HCT116 (cell line): ENCODE measurements at regions not wholly inside any gene's neighbourhood (a gene's known extent, or its start where the extent isn't known, plus 50 kb on each side); places are given as distances from the start of the nearest gene placed in this dataset.

Experiments used
- ATAC-seq: fragments of 200-7000 bp; cut with Tn5 transposase; 2 replicates; pipeline ENCODE4 v1.9.1; 2020; ENCODE audit warnings: mild to moderate bottlenecking, moderate library complexity
- BruUV-seq: library from RNA; stranded (reverse); fragments of 400-500 nt; replicated peaks from 2 replicates; lab custom pipeline; 2021; lab: Mats Ljungman, UMichigan
- CTCF ChIA-PET: fragments of 300-600 bp; sonication (Branson Sonifier 250); formaldehyde crosslinking; loops from one replicate; lab custom pipeline; 2021; ENCODE audit warnings: antibody characterized with exemption; lab: Charles Lee
- POLR2A ChIA-PET: fragments of 300-600, 350-600 bp; sonication (Branson Sonifier 250); formaldehyde crosslinking; loops from one replicate; lab custom pipeline; 2021; ENCODE audit warnings: antibody characterized with exemption; lab: Charles Lee
- RAD21 ChIA-PET, 2 experiments: fragments of 300-600 bp; sonication (Branson Sonifier 250); formaldehyde crosslinking; loops; one replicate each; lab custom pipeline; 2023; ENCODE audit warnings: low total read pairs in 2 of 2; ENCODE audit not compliant: uncharacterized antibody in 2 of 2, unreplicated experiment in 2 of 2, low non-redundant PET in 1 of 2; lab: Charles Lee
- DNase-seq: peaks from one replicate; pipeline ENCODE4 v3.0.0-alpha.2; 2010; ENCODE audit warnings: low read depth, low spot score
- H2AFZ ChIP-seq: fragments of 200-600 bp; shearing (Covaris generic), sonication (generic); 2 replicates; pipeline ENCODE4 v1.6.1; 2017; ENCODE audit warnings: low read depth, mixed run types, mixed read lengths, antibody characterized with exemption, low read length; ENCODE audit not compliant: poor library complexity, severe bottlenecking
- H3K27ac ChIP-seq: 2 replicates; pipeline ENCODE4 v1.5.1; 2012; ENCODE audit warnings: low read depth, low read length
- H3K27me3 ChIP-seq: fragments of 200-600 bp; sonication (generic); 2 replicates; pipeline ENCODE4 v1.6.1; 2016; ENCODE audit warnings: mixed run types, low read length, mixed read lengths; ENCODE audit not compliant: insufficient read depth
- H3K36me3 ChIP-seq, 2 experiments: fragments of 200-500 bp in 1 of 2; fragments of 200-600 bp in 1 of 2; sonication (Bioruptor generic) in 1 of 2; sonication (generic) in 1 of 2; 2 replicates each; pipeline versions ENCODE4 v1.5.1 to v1.6.1; 2014 to 2016; ENCODE audit warnings: low read length in 2 of 2, inconsistent platforms in 1 of 2, mixed read lengths in 1 of 2, mixed run types in 1 of 2; ENCODE audit not compliant: insufficient read depth in 2 of 2, control insufficient read depth in 1 of 2
- H3K4me1 ChIP-seq, 2 experiments: fragments of 200-600 bp in 1 of 2; sonication (generic) in 1 of 2; 2 replicates each; pipeline versions ENCODE4 v1.5.1 to v1.6.1; 2012 to 2017; ENCODE audit warnings: low read length in 2 of 2, inconsistent platforms in 1 of 2, mild to moderate bottlenecking in 1 of 2, mixed read lengths in 1 of 2, mixed run types in 1 of 2, moderate library complexity in 1 of 2; ENCODE audit not compliant: insufficient read depth in 2 of 2, control insufficient read depth in 1 of 2
- H3K4me2 ChIP-seq: fragments of 200-600 bp; sonication (generic); 2 replicates; pipeline ENCODE4 v1.6.1; 2017; ENCODE audit warnings: mixed run types, low read length, mixed read lengths
- H3K4me3 ChIP-seq, 2 experiments: fragments of 200-600 bp in 1 of 2; sonication (generic) in 1 of 2; replicated peaks in 1 of 2; 2 replicates each; pipeline ENCODE4 v1.5.1; 2011 to 2016; ENCODE audit warnings: low read length in 2 of 2, control low read depth in 1 of 2, low read depth in 1 of 2, mild to moderate bottlenecking in 1 of 2, mixed read lengths in 1 of 2, mixed run types in 1 of 2
- H3K79me2 ChIP-seq: fragments of 200-600 bp; sonication (generic); 2 replicates; pipeline ENCODE4 v1.6.1; 2017; ENCODE audit warnings: mild to moderate bottlenecking, mixed run types, low read length, moderate library complexity, mixed read lengths; ENCODE audit not compliant: insufficient read depth
- H3K9ac ChIP-seq: fragments of 200-600 bp; sonication (generic); 2 replicates; pipeline ENCODE4 v1.6.1; 2016; ENCODE audit warnings: low read length, mixed read lengths
- H3K9me2 ChIP-seq: fragments of 200-600 bp; sonication (generic), shearing (Covaris generic); 2 replicates; pipeline ENCODE4 v1.6.1; 2017; ENCODE audit warnings: mixed run types, mild to moderate bottlenecking, moderate library complexity; ENCODE audit not compliant: insufficient read depth
- H3K9me3 ChIP-seq, 2 experiments: fragments of 200-500 bp in 1 of 2; fragments of 200-600 bp in 1 of 2; sonication (Bioruptor generic) in 1 of 2; sonication (generic) in 1 of 2; 2 replicates each; pipeline ENCODE4 v1.6.1; 2014 to 2017; ENCODE audit warnings: low read length in 2 of 2, mixed read lengths in 2 of 2, inconsistent platforms in 1 of 2, low read depth in 1 of 2, mild to moderate bottlenecking in 1 of 2, mixed run types in 1 of 2, moderate library complexity in 1 of 2; ENCODE audit not compliant: control insufficient read depth in 1 of 2, insufficient read depth in 1 of 2
- H4K20me1 ChIP-seq: fragments of 200-600 bp; sonication (generic), shearing (Covaris generic); 2 replicates; pipeline ENCODE4 v1.6.1; 2017; ENCODE audit warnings: mixed run types, mild to moderate bottlenecking, moderate library complexity; ENCODE audit not compliant: insufficient read depth
- CBX3 ChIP-seq: IDR thresholded peaks from 2 replicates; pipeline ENCODE4 v1.6.1; 2012; ENCODE audit warnings: low read depth
- CEBPB ChIP-seq: IDR thresholded peaks from 2 replicates; pipeline ENCODE4 v1.6.1; 2012; ENCODE audit warnings: low read depth
- CTCF ChIP-seq, 3 experiments: fragments of 200-600 bp in 1 of 3; sonication (generic) in 1 of 3; IDR thresholded peaks in 2 of 3; conservative IDR thresholded peaks in 1 of 3; 2 replicates each; pipeline ENCODE4 v1.5.1; 2012 to 2017; ENCODE audit warnings: low read depth in 2 of 3, low read length in 2 of 3, antibody characterized with exemption in 1 of 3, borderline replicate concordance in 1 of 3, control low read depth in 1 of 3, mild to moderate bottlenecking in 1 of 3, mixed read lengths in 1 of 3, mixed run types in 1 of 3, moderate library complexity in 1 of 3; ENCODE audit not compliant: insufficient read depth in 1 of 3
- EZH2 ChIP-seq: fragments of 200-600 bp; sonication (generic); IDR thresholded peaks from 2 replicates; pipeline ENCODE4 v1.6.1; 2017; ENCODE audit warnings: antibody characterized with exemption, mixed run types
- JUND ChIP-seq: IDR thresholded peaks from 2 replicates; pipeline ENCODE4 v1.6.1; 2012
- MAX ChIP-seq: IDR thresholded peaks from 2 replicates; pipeline ENCODE4 v1.6.1; 2012
- POLR2AphosphoS5 ChIP-seq: IDR thresholded peaks from 2 replicates; pipeline ENCODE4 v1.6.1; 2011; ENCODE audit warnings: mild to moderate bottlenecking, low read depth, low read length, moderate library complexity
- RAD21 ChIP-seq: IDR thresholded peaks from 2 replicates; pipeline ENCODE4 v1.6.1; 2012; ENCODE audit warnings: low read depth, mild to moderate bottlenecking
- REST ChIP-seq: IDR thresholded peaks from 2 replicates; pipeline ENCODE4 v1.6.1; 2012; ENCODE audit warnings: low read depth
- SP1 ChIP-seq: IDR thresholded peaks from 2 replicates; pipeline ENCODE4 v1.6.1; 2012; ENCODE audit warnings: low read depth
- SRF ChIP-seq: IDR thresholded peaks from 2 replicates; pipeline ENCODE4 v1.6.1; 2012; ENCODE audit warnings: low read depth
- ZNF274 ChIP-seq: fragments of 200-500 bp; sonication (Bioruptor generic); IDR thresholded peaks from 2 replicates; pipeline ENCODE4 v1.6.1; 2014; ENCODE audit warnings: mild to moderate bottlenecking, low read depth, low read length, inconsistent platforms
- intact Hi-C: fragments of 100-400 bp; cut with micrococcal nuclease; formaldehyde crosslinking; loops from 2 replicates; pipeline ENCODE4 v1.10.0; 2022

GRCh38 chr6:118371955-118372354 is 176.1 kb upstream of the PLN start:
- Histone ChIP-seq H3K4me2 (no peak overlapping the region), H3K9ac (no peak overlapping the region), H3K4me3 (no peak overlapping the region), H3K9me3 (no peaks in the 10 kb centered on the region), H3K27me3 (no peaks in the 10 kb centered on the region), H3K36me3 (no peaks in the 10 kb centered on the region), H2AFZ (no peak overlapping the region), H3K4me1 (no peaks in the 10 kb centered on the region), H3K79me2 (no peaks in the 10 kb centered on the region)
- ChIA-PET CTCF (no interaction called here), RAD21 (no interaction called here), POLR2A (no interaction called here)
- no TSS peak for BruUV-seq
- no peak for TF ChIP-seq CTCF (IDR thresholded peaks at IDR 0.05 in 2 of 3, conservative IDR thresholded peaks at IDR 0.05 in 1 of 3; ENCODE audit: borderline replicate concordance in 1 of 3, insufficient read depth in 1 of 3, low read depth in 2 of 3, low read length in 2 of 3)
- no peak for TF ChIP-seq CBX3
- no peak for TF ChIP-seq SRF
- no peak for TF ChIP-seq MAX
- no peak for TF ChIP-seq CEBPB
- no peak for TF ChIP-seq RAD21
- TF ChIP-seq, all 23 proteins: peak for 0
- Histone ChIP-seq H3K27ac (no peak overlapping the region), H4K20me1 (no peaks in the 10 kb centered on the region), H3K9me2 (no peaks in the 10 kb centered on the region)
- intact Hi-C loops, result no loop called here
- DNase-seq, result no peak
- ATAC-seq, result no peak

- H3K9me3 ChIP-seq, result no peaks in the 10 kb centered on the region
- no peak overlapping the region for H3K9ac ChIP-seq
- ChIA-PET RAD21 (no interaction called here), POLR2A (no interaction called here), CTCF (no interaction called here)
- no peak overlapping the region for H3K27ac ChIP-seq
- no peak for DNase-seq
- H3K4me2 ChIP-seq, result no peak overlapping the region
- intact Hi-C loops, result no loop called here
- H3K4me1 ChIP-seq, result no peaks in the 10 kb centered on the region
- H3K36me3 ChIP-seq, result no peaks in the 10 kb centered on the region
- H3K79me2 ChIP-seq, result no peaks in the 10 kb centered on the region
- no peaks in the 10 kb centered on the region for H4K20me1 ChIP-seq
- ATAC-seq, result no peak
- no peak overlapping the region for H3K4me3 ChIP-seq
- no TSS peak for BruUV-seq
- no peak overlapping the region for H2AFZ ChIP-seq
- no peaks in the 10 kb centered on the region for H3K27me3 ChIP-seq
- H3K9me2 ChIP-seq, result no peaks in the 10 kb centered on the region
- TF ChIP-seq MAX, result no peak
- TF ChIP-seq ZNF274, result no peak
- TF ChIP-seq JUND, result no peak
- TF ChIP-seq CTCF (IDR thresholded peaks at IDR 0.05 in 2 of 3, conservative IDR thresholded peaks at IDR 0.05 in 1 of 3; ENCODE audit: borderline replicate concordance in 1 of 3, insufficient read depth in 1 of 3, low read depth in 2 of 3, low read length in 2 of 3), result no peak
- no peak for TF ChIP-seq REST
- no peak for TF ChIP-seq SRF
- no peak for TF ChIP-seq CBX3
- no peak for TF ChIP-seq SP1
- no peak for TF ChIP-seq EZH2
- TF ChIP-seq POLR2AphosphoS5, result no peak
- TF ChIP-seq RAD21, result no peak
Observed at GRCh38 chr6:118372413-118372812, 175.7 kb upstream of the PLN start.
